ENCODE measurements at regions not wholly inside any gene's neighbourhood (a gene's known extent, or its start where the extent isn't known, plus 50 kb on each side); places are given as distances from the start of the nearest gene placed in this dataset.
"Not testable (repeated sequence)": the region's sequence is repeated elsewhere in the genome, so short reads cannot be mapped to it uniquely, and the experiment has no call there.

- DNase-seq (ENCODE audit: low read depth in 2 of 2), result no peak
Measured at GRCh38 chr9:79382458-79382857, 189.3 kb upstream of the TLE4 start.

- no peak for DNase-seq (ENCODE audit: low read depth in 2 of 2)
Measured at GRCh38 chr9:79383096-79383495, 188.7 kb upstream of the TLE4 start.

- DNase-seq (ENCODE audit: low read depth in 2 of 2), result no peak
Measured at GRCh38 chr9:79384091-79384490, 187.7 kb upstream of the TLE4 start.

- no peak for DNase-seq (ENCODE audit: low read depth in 2 of 2)
Measured at GRCh38 chr9:79384501-79384900, 187.3 kb upstream of the TLE4 start.

- no peak for DNase-seq (ENCODE audit: low read depth in 2 of 2)
Measured at GRCh38 chr9:79387101-79387835, 184.5 kb upstream of the TLE4 start.

- DNase-seq (ENCODE audit: low read depth in 2 of 2), result no peak
Measured at GRCh38 chr9:79390077-79390698, 181.6 kb upstream of the TLE4 start.

GRCh38 chr9:79390781-79391770 lies 180.7 kb upstream of the TLE4 start:
- no peak for DNase-seq (ENCODE audit: low read depth in 2 of 2)

GRCh38 chr9:79395228-79395627 lies 176.5 kb upstream of the TLE4 start:
- no peak for DNase-seq (ENCODE audit: low read depth in 2 of 2)

- no peak for DNase-seq (ENCODE audit: low read depth in 2 of 2)
Measured at GRCh38 chr9:79395755-79396154, 176.0 kb upstream of the TLE4 start.

- no peak for DNase-seq (ENCODE audit: low read depth in 2 of 2)
Measured at GRCh38 chr9:79396168-79396567, 175.6 kb upstream of the TLE4 start.

- DNase-seq (ENCODE audit: low read depth in 2 of 2), result no peak
Measured at GRCh38 chr9:79403495-79403894, 168.3 kb upstream of the TLE4 start.

GRCh38 chr9:79408200-79408599 lies 163.6 kb upstream of the TLE4 start:
- DNase-seq (ENCODE audit: low read depth in 2 of 2), result no peak

- DNase-seq (ENCODE audit: low read depth in 2 of 2), result no peak
Measured at GRCh38 chr9:79408617-79409016, 163.1 kb upstream of the TLE4 start.

GRCh38 chr9:79409182-79409823 lies 162.5 kb upstream of the TLE4 start:
- DNase-seq (ENCODE audit: low read depth in 2 of 2), result no peak

- no peak for DNase-seq (ENCODE audit: low read depth in 2 of 2)
Measured at GRCh38 chr9:79425840-79426239, 145.9 kb upstream of the TLE4 start.

GRCh38 chr9:79428422-79428821 lies 143.3 kb upstream of the TLE4 start:
- no peak for DNase-seq (ENCODE audit: low read depth in 2 of 2)

GRCh38 chr9:79430619-79431018 lies 141.1 kb upstream of the TLE4 start:
- no peak for DNase-seq (ENCODE audit: low read depth in 2 of 2)

GRCh38 chr9:79431019-79431679 lies 140.6 kb upstream of the TLE4 start:
- no peak for DNase-seq (ENCODE audit: low read depth in 2 of 2)

GRCh38 chr9:79432485-79432884 lies 139.3 kb upstream of the TLE4 start:
- DNase-seq (ENCODE audit: low read depth in 2 of 2), result no peak

GRCh38 chr9:79433703-79434102 lies 138.1 kb upstream of the TLE4 start:
- DNase-seq (ENCODE audit: low read depth in 2 of 2), result no peak

GRCh38 chr9:79439221-79439620 lies 132.5 kb upstream of the TLE4 start:
- DNase-seq (ENCODE audit: low read depth in 2 of 2), result not testable (repeated sequence)

All from stimulated activated CD8-positive, alpha-beta memory T cell treated with anti-CD3 and anti-CD28 coated beads, Interleukin-15, amount 100 ng/mL, for 48 hours (primary cell).